Heart left ventricle (tissue), 13 donors: ENCODE measurements at regions not wholly inside any gene's neighbourhood (a gene's known extent, or its start where the extent isn't known, plus 50 kb on each side); places are given as distances from the start of the nearest gene placed in this dataset.

Experiments
- POLR2A ChIP-seq, 2 donors: fragments of 450-650 bp; IDR thresholded peaks; one replicate each; pipeline ENCODE4 v1.6.1; 2017; ENCODE audit warnings: antibody characterized with exemption in 2 of 2, mild to moderate bottlenecking in 2 of 2, moderate library complexity in 2 of 2
- TF ChIP-seq, protein P1 (sequence below), 12 donors: fragments of 200-600 bp; sonication (generic) in 4 of 12; IDR thresholded peaks; one replicate each; pipeline versions ENCODE4 v1.5.0 to v1.8.0; 2018 to 2022; ENCODE audit warnings: antibody characterized with exemption in 12 of 12, mild to moderate bottlenecking in 5 of 12
- donor health status: ischemic (EF 13 %, LVEDD 7.1; RV severe dilation, severe dysfunction).
- donor health status: DM: no; HTN: yes; CAD: no.
- donor health status: DM: no; HTN: no; CAD: no.
- donor health status: ischemic (EF 25% LVEDD 6.9; RV normal size, moderate dysfunction).
- donor health status: ischemic (EF 25% LVEDD 5.7; RV mildly dilated, moderate dysfunction).
- donor health status: ischemic (EF 35%, LVEDD 5.7; RV mildly dilated, moderate dysfunction).
- donor health status: nonischemic (EF 11% LVEDD 7.7; RV severe dilation, severe dysfunction).
- donor health status: DM: yes; HTN: yes; CAD: no.
- donor health status: PGD.
- donor health status: ischemic (EF 29% LVEDD 5.4; RV normal size, mild dysfunction).
- donor health status: nonischemic (EF 23%, LVEDD 6.1; RV moderate dilation, normal function).

DNA sequence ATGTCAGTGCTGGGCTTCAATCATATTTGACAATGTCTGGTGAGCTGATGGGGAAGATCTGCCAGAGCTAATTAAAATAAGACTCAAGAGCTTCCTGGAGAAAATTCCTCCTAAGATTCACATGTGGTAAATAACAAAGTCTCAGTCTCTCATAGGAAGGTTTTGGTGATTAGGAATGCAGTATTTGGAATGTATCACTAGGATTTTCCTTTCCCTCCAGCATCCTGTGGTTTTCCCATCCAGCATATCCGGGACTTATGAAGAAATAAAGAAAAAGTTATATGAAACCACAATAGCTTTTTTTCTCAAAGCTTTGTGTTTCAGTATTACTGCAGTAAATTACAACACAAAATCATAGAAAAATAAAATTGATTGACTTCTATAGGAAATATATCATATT is 1597.1 kb downstream of the ADGRL3 start:
- TF ChIP-seq, protein P1, sequence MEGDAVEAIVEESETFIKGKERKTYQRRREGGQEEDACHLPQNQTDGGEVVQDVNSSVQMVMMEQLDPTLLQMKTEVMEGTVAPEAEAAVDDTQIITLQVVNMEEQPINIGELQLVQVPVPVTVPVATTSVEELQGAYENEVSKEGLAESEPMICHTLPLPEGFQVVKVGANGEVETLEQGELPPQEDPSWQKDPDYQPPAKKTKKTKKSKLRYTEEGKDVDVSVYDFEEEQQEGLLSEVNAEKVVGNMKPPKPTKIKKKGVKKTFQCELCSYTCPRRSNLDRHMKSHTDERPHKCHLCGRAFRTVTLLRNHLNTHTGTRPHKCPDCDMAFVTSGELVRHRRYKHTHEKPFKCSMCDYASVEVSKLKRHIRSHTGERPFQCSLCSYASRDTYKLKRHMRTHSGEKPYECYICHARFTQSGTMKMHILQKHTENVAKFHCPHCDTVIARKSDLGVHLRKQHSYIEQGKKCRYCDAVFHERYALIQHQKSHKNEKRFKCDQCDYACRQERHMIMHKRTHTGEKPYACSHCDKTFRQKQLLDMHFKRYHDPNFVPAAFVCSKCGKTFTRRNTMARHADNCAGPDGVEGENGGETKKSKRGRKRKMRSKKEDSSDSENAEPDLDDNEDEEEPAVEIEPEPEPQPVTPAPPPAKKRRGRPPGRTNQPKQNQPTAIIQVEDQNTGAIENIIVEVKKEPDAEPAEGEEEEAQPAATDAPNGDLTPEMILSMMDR (IDR thresholded peaks at IDR 0.05), result no peak
- TF ChIP-seq POLR2A (IDR thresholded peaks at IDR 0.05), result no peak
